ENCODE measurements at regions not wholly inside any gene's neighbourhood (a gene's known extent, or its start where the extent isn't known, plus 50 kb on each side); places are given as distances from the start of the nearest gene placed in this dataset.

DNA sequence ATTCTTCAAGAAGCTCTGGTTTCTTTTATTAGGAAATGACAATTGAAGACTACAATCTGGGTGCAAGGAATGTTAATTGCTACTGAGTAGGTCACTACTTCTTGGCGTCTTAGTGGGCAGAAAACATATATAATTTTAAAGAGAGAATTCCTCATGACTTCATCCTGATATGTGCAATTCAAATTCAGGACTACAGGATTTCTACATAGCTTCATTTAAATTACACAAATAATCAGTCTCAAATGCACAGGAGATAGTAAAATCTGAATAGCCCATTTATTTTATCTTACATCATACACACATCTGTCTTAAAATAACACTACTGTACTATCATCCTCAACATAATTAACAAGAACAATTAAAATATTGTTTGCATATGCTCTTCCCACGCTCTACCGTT lies 52.5 kb upstream of the GPR149 start:
- Mint-ChIP-seq H3K4me1 (ENCODE audit: unreplicated experiment) (no peaks in the 10 kb centered on the region), H3K27me3 (ENCODE audit: unreplicated experiment) (no peaks in the 10 kb centered on the region), H3K9me3 (ENCODE audit: unreplicated experiment) (no peaks in the 10 kb centered on the region), H3K4me3 (ENCODE audit: unreplicated experiment) (no peak overlapping the region), H3K27ac (ENCODE audit: unreplicated experiment) (no peak overlapping the region), H3K36me3 (ENCODE audit: low read depth, unreplicated experiment) (no peaks in the 10 kb centered on the region)
- no peak for DNase-seq (ENCODE audit: low spot score)
- TF ChIP-seq, protein P1, sequence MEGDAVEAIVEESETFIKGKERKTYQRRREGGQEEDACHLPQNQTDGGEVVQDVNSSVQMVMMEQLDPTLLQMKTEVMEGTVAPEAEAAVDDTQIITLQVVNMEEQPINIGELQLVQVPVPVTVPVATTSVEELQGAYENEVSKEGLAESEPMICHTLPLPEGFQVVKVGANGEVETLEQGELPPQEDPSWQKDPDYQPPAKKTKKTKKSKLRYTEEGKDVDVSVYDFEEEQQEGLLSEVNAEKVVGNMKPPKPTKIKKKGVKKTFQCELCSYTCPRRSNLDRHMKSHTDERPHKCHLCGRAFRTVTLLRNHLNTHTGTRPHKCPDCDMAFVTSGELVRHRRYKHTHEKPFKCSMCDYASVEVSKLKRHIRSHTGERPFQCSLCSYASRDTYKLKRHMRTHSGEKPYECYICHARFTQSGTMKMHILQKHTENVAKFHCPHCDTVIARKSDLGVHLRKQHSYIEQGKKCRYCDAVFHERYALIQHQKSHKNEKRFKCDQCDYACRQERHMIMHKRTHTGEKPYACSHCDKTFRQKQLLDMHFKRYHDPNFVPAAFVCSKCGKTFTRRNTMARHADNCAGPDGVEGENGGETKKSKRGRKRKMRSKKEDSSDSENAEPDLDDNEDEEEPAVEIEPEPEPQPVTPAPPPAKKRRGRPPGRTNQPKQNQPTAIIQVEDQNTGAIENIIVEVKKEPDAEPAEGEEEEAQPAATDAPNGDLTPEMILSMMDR (IDR thresholded peaks at IDR 0.05; ENCODE audit: unreplicated experiment), result no peak

DNA sequence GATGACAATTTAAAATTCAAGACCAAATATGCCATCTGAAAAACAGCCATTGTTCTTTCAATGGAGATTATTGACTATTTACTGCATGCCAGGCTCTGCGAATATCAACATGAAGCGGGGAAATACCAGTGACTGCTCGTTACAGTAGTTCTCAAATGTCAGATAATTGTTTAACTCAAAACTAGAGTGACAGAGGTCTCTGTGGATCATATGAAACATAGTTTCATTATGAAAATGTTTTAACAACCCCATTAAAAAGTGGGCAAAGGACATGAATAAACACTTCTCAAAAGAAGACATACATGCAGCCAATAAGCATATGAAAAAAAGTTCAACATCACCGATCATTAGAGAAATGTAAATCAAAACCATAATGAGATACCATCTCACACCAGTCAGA lies 50.0 kb upstream of the GPR149 start:
- no peak overlapping the region for H3K4me3 Mint-ChIP-seq (ENCODE audit: unreplicated experiment)
- no peaks in the 10 kb centered on the region for H3K36me3 Mint-ChIP-seq (ENCODE audit: low read depth, unreplicated experiment)
- no peaks in the 10 kb centered on the region for H3K27me3 Mint-ChIP-seq (ENCODE audit: unreplicated experiment)
- no peaks in the 10 kb centered on the region for H3K4me1 Mint-ChIP-seq (ENCODE audit: unreplicated experiment)
- H3K27ac Mint-ChIP-seq (ENCODE audit: unreplicated experiment), result no peak overlapping the region
- TF ChIP-seq, protein P1 (IDR thresholded peaks at IDR 0.05; ENCODE audit: unreplicated experiment), result no peak
- no peak for DNase-seq (ENCODE audit: low spot score)
- no peaks in the 10 kb centered on the region for H3K9me3 Mint-ChIP-seq (ENCODE audit: unreplicated experiment)

Data from endothelial cell (in vitro differentiated cells).